ENCODE measurements at regions not wholly inside any gene's neighbourhood (a gene's known extent, or its start where the extent isn't known, plus 50 kb on each side); places are given as distances from the start of the nearest gene placed in this dataset.

DNA sequence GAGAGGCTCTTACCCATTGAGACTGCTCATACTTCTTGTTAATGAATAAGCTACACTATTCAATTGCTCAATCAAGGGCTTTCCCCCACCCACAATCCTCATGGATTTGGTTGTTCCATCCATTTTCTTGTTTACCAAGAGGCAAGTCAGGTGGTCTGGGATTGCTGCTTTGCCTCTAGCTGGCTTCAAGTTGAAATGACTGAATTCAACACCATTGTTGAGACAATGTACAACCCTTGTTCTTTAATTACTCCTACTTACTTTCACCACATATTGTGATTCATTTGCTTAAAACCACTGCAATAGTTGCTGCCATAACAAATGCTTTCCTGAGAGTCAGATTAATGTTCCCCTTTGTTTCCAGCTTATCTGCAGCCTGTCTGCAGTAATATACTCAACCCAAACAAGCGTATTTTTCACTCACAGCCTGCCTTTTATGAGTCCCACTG lies 532.2 kb downstream of the RIT2 start:
- DNase-seq (ENCODE audit: low read depth in 4 of 4, low spot score in 3 of 4), result no peak

DNA sequence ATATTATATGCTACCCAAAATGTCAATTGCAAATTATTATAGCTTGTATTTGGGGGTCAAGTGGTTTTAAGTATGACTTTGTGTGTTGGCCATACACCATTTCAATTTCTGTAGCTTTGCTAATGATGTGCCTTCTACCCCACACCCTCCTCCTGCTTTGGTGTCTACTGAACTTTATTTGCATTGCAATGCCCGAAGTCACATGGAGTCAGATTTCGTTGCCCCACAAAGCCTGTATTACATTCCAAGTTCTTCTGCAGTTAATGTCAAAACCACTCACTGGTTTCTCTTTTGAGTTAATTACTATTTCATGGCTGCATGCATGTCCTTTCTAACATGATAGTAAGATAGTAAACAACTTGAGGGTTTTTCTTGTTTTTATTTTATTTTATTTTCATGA lies 528.9 kb downstream of the RIT2 start:
- peak in 1 of 4 donors; percentile 14 for DNase-seq (ENCODE audit: low read depth in 4 of 4, low spot score in 3 of 4)

DNA sequence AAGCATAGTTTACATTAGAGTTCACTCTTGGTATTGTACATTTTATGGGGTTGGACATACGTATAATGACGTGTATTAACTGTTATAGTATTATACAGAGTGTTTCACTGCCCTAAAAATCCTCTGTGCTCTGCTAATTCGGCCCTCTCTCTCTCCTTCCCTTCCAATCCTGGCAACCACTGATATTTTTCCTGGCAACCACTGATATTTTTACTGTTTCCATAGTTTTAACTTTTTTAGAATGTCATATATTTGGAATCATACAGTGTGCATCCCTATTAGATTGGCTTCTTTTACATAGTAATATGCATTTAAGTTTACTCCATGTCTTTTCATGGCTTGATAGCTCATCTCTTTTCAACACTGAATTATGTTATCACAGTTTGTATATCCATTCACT lies 526.7 kb downstream of the RIT2 start:
- no peak for DNase-seq (ENCODE audit: low read depth in 4 of 4, low spot score in 3 of 4)

- no peak for DNase-seq (ENCODE audit: low read depth in 4 of 4, low spot score in 3 of 4)
These were observed 510.7 kb downstream of the RIT2 start for GRCh38 chr18:42604820-42605219.

DNA sequence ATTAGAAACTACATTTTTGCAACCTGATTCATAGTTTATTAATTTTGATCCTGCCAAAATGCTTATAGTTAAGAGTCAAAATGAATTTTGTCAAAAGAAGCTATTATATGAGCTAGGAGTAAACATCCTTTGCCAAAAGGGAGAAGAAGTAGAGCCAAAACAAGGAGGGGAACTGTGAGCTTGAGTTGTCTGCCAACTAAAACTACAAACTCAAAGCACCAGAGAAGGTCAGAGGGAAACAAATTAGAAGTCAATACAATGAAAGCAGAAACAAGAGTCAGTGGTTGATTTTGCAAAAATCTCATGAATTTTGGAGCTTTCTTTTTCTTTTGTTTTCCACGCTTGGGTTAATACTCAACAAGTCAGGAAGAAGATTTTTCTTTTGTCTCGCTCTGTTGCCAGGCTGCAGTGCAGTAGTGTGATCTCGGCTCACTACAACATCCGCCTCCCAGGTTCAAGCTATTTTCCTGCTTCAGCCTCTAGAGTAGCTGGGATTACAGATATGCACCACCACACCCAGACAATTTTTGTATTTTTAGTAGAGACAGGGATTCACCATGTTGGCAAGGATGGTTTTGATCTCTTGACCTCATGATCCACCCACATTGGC lies 508.5 kb downstream of the RIT2 start:
- no peak for DNase-seq (ENCODE audit: low read depth in 4 of 4, low spot score in 3 of 4)

- no peak for DNase-seq (ENCODE audit: low read depth in 4 of 4, low spot score in 3 of 4)
These were observed 504.4 kb downstream of the RIT2 start for GRCh38 chr18:42611134-42611533.

DNA sequence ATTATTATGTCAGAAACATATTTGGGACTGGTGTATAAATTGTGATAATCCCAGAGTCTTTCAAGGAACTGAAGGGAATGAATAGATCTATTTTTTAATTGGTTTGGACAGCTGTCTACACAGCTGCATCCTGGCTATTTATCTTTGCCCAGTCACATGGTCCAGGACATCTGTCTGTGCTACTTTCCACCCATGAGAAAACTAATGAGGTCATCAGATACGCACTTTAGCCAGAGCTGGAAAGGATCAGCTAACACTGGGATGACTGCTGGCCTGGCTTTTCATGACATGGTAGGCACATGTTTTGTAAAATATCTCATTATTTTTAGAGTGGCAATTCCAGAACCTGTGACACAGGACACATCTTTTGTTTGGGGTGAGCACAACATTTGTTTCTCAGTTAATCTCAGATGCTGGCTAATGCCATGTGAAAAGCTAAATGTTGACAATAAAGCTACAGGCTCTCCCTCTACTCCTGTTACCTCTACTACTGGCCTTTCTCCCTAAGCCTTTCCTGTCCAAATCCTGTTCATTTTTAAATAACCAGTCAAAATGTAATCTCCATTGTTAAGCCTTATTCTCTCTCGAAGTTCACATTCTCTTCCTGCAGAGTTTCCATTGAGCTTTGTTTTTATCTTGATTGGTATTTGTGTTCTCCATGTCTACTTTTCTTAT lies 500.7 kb downstream of the RIT2 start:
- DNase-seq (ENCODE audit: low read depth in 4 of 4, low spot score in 3 of 4), result no peak

DNA sequence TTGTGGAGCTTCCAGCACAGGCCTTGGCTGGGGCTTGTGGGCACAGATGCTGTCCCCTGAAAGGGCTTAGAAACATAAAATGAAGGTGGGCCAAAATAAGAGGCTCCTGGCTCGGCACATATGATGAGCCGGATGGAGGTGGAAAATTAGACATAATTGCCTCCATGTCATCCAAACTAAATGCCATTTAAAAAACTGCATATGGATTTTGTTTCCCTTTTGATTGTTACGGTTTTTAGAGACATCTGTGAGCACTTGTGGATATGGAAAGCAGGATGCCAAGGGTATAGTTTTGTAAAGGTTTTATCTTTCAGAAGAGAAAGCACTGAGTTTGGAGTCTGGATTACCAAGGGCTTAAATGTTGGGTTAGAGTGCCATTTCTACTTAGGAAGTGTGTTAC lies 498.3 kb downstream of the RIT2 start:
- no peak for DNase-seq (ENCODE audit: low read depth in 4 of 4, low spot score in 3 of 4)

DNA sequence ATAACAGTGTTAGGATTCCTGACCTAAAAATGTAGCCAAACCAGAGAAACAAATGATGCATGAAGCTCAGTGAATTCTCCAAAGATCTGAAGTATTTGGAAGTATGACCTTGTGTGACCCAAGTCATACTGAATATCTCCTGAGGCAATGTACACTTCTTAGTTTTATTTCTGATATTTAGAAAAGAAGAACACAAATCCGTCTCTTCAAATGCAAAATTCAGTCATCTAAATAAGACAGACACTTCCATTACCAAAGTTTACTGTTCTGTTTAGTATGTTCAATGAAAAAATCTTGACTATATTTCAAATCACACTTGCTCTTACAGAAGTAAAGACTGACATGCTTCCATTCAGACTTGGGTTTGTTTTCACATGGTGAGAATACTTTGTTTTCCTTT lies 495.7 kb downstream of the RIT2 start:
- no peak for DNase-seq (ENCODE audit: low read depth in 4 of 4, low spot score in 3 of 4)

GRCh38 chr18:42620657-42621056 lies 494.8 kb downstream of the RIT2 start:
- DNase-seq (ENCODE audit: low read depth in 4 of 4, low spot score in 3 of 4), result no peak

GRCh38 chr18:42623935-42624334 lies 491.6 kb downstream of the RIT2 start:
- no peak for DNase-seq (ENCODE audit: low read depth in 4 of 4, low spot score in 3 of 4)

GRCh38 chr18:42632801-42633200 lies 482.7 kb downstream of the RIT2 start:
- DNase-seq (ENCODE audit: low read depth in 4 of 4, low spot score in 3 of 4), result no peak

DNA sequence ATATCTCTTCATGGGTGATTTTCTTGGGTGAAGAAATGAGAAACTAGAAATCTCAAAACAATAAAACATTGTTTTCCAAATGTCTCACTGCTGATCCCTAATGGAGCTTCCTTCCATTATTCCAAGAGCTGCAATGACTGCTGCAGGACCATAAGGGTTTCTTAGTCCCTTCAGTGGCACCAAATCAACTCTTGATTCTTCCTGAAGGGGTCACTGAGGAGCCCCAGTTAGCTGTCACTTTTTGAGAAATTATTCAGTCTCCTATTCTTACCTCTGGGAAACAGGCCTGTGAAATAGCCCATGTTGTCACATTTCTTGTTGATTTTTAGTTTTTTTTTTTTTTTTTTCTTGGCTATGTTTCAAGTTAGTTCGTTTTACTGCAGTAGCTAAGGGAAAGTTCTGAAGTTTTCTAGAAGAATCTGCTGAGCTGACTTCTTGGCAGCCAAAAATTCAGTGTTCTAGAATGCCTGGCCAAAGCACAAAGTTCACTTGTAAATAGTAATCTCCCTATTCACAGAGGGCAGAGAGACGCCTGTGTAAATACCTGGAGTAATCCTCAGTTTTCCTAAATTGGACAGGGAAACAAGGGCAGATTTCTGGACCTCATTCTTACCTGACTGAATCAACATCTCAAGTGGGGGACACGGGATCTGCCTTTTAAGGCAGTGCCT lies 480.0 kb downstream of the RIT2 start:
- no peak for DNase-seq (ENCODE audit: low read depth in 4 of 4, low spot score in 3 of 4)

DNA sequence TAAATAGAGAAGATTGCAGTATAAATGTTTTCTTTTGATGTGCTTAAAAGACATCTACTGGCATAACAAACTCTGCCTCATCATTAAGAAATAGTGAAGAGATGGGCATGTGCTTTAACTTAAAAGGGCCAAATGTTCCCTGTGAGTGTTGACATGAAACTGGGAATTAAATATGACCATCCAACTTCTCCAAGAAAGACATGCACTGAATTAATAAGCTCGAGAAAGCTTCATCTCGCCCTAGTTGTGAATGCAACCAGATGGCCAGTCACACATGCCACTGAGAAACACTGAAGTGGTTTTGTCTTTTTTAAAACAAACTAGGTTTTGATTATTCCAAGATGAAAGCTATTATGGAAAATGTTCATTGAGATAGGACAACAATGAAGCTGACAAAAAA lies 479.2 kb downstream of the RIT2 start:
- DNase-seq (ENCODE audit: low read depth in 4 of 4, low spot score in 3 of 4), result no peak

DNA sequence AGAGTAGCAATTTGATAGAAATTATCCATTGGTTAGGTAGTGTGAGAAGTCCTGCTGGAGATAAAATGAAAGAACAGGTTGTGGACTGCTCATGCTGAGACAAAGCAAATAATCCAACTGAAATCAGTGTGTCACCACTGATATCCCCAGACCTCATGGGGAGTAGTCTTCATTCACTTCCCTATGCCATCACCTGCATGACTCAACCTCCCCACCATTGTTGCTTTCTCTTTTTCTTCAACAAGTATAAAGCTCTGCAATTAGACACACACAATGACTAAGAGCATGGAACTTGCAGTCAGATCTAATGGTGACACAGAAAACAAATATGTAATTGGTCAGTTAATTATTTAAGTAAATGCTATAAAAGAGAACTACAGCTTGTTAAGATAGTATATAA lies 475.3 kb downstream of the RIT2 start:
- DNase-seq (ENCODE audit: low read depth in 4 of 4, low spot score in 3 of 4), result no peak

DNA sequence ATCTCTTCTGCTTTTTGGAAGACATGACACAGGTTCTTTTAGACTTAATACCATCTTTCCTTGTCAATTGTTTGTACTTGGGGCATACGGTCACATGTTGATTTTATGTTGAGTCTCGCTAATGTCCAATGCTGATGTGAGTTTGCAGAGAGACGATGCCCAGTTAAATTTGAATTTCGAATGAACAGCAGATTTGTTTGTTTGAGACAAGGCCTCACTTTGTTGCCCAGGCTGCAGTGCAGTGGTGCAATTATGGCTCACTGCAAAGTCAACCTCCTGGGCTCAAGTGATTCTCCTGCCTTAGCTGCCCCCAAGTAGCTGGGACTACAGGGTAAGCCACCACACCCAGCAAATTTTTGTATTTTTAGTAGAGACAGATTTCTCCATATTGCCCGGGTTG lies 473.5 kb downstream of the RIT2 start:
- no peak for DNase-seq (ENCODE audit: low read depth in 4 of 4, low spot score in 3 of 4)

- DNase-seq (ENCODE audit: low read depth in 4 of 4, low spot score in 3 of 4), result no peak
These were observed 470.8 kb downstream of the RIT2 start for GRCh38 chr18:42644729-42645131.

GRCh38 chr18:42649331-42650035 lies 466.0 kb downstream of the RIT2 start:
- DNase-seq (ENCODE audit: low read depth in 4 of 4, low spot score in 3 of 4), result no peak

DNA sequence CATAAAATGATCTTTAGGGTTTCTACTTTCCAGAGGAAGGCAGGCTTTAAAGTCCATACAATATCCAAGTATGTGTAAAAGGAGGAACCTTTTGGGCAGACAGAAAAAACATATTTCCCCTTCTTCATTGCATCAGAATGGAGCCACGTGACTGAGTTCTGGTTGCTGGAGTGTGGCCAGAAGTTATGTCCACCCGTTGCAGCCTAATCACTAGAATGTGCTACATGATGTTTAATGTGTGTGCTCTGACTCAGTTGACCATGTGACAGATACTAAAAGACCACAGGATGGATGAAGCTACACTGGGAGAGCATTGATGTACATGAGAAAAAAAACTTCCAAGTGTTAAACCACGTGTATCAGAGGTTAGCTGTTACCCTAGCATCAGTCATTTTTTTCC lies 460.9 kb downstream of the RIT2 start:
- no peak for DNase-seq (ENCODE audit: low read depth in 4 of 4, low spot score in 3 of 4)

- no peak for DNase-seq (ENCODE audit: low read depth in 4 of 4, low spot score in 3 of 4)
These were observed 457.9 kb downstream of the RIT2 start for GRCh38 chr18:42657551-42657950.

- no peak for DNase-seq (ENCODE audit: low read depth in 4 of 4, low spot score in 3 of 4)
These were observed 457.3 kb downstream of the RIT2 start for GRCh38 chr18:42658171-42658570.

DNA sequence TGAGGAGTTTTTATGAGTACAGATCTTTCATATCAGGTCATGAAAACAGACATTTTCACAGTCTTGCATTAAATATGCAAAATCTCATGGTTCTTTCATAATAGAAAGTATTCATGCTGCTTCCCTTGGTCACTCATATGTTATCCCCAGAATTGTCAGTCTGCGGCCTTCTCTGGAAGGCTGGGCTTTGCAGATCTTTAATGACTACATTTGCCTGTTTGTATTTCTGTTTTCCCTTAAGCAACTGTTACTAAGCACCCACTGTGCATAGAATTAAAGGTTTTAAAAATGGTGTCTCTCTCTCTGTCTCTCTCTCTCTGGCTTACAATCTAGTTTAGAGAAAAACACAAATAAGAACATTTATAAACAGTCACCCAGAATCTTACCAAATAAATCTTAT lies 456.3 kb downstream of the RIT2 start:
- no peak for DNase-seq (ENCODE audit: low read depth in 4 of 4, low spot score in 3 of 4)

Data from right renal pelvis (tissue), 4 donors.